HepG2 (cell line): ENCODE measurements at regions not wholly inside any gene's neighbourhood (a gene's known extent, or its start where the extent isn't known, plus 50 kb on each side); places are given as distances from the start of the nearest gene placed in this dataset.

Experiments used
- ARNTL ChIP-seq: sonication (generic); formaldehyde crosslinking; IDR thresholded peaks from 2 replicates; pipeline ENCODE4 v1.4.0; 2020; ENCODE audit warnings: mild to moderate bottlenecking, missing genetic modification reagents
- BRD4 ChIP-seq: sonication (generic); formaldehyde crosslinking; IDR thresholded peaks from 2 replicates; pipeline ENCODE4 v1.4.0; 2020; ENCODE audit warnings: missing genetic modification reagents
- CTCF ChIP-seq: sonication (generic); formaldehyde crosslinking; IDR thresholded peaks from 2 replicates; pipeline ENCODE4 v1.5.0; 2020; ENCODE audit warnings: mild to moderate bottlenecking, missing genetic modification reagents, moderate library complexity
- EEA1 ChIP-seq: sonication (generic); formaldehyde crosslinking; IDR thresholded peaks from 2 replicates; pipeline ENCODE4 v1.5.1; 2020; ENCODE audit warnings: mild to moderate bottlenecking, missing genetic modification reagents, borderline replicate concordance
- MXI1 ChIP-seq: IDR thresholded peaks from 3 replicates; pipeline ENCODE4 v1.6.1; 2012; ENCODE audit warnings: low read depth, low read length, inconsistent platforms, borderline replicate concordance
- MYC ChIP-seq: sonication (generic); formaldehyde crosslinking; IDR thresholded peaks from 2 replicates; pipeline ENCODE4 v1.9.0; 2021; ENCODE audit warnings: missing genetic modification reagents, borderline replicate concordance
- NR3C1 ChIP-seq: sonication (generic); formaldehyde crosslinking; IDR thresholded peaks from 2 replicates; pipeline ENCODE4 v1.4.0; 2020; ENCODE audit warnings: missing genetic modification reagents
- POLR2A ChIP-seq, 2 experiments: IDR thresholded peaks; 2 replicates each; pipeline ENCODE4 v1.6.1; 2011; ENCODE audit warnings: low read depth in 2 of 2, low read length in 2 of 2, mild to moderate bottlenecking in 1 of 2, moderate library complexity in 1 of 2; ENCODE audit not compliant: insufficient read depth in 1 of 2
- REST ChIP-seq, 2 experiments: IDR thresholded peaks; 2 replicates each; pipeline ENCODE4 v1.6.1; 2011 to 2012; ENCODE audit warnings: low read length in 2 of 2, borderline replicate concordance in 1 of 2, low read depth in 1 of 2, mild to moderate bottlenecking in 1 of 2, moderate library complexity in 1 of 2
- SNAI1 ChIP-seq: sonication (generic); formaldehyde crosslinking; IDR thresholded peaks from 2 replicates; pipeline ENCODE4 v1.5.0; 2020; ENCODE audit warnings: mild to moderate bottlenecking, missing genetic modification reagents, borderline replicate concordance
- ZFP41 ChIP-seq: sonication (generic); formaldehyde crosslinking; IDR thresholded peaks from 2 replicates; pipeline ENCODE4 v1.4.0; 2020; ENCODE audit warnings: mild to moderate bottlenecking, missing genetic modification reagents, borderline replicate concordance
- ZNF143 ChIP-seq: sonication (generic); formaldehyde crosslinking; IDR thresholded peaks from 2 replicates; pipeline ENCODE4 v1.4.0; 2020; ENCODE audit warnings: missing genetic modification reagents
- ZNF687 ChIP-seq: sonication (generic); formaldehyde crosslinking; IDR thresholded peaks from 2 replicates; pipeline ENCODE4 v1.5.1; 2020; ENCODE audit warnings: mild to moderate bottlenecking, missing genetic modification reagents, moderate library complexity
- ZNF704 ChIP-seq: sonication (generic); formaldehyde crosslinking; IDR thresholded peaks from 2 replicates; pipeline ENCODE4 v1.8.1; 2023; ENCODE audit warnings: mild to moderate bottlenecking, inconsistent platforms, moderate library complexity, missing genetic modification reagents, borderline replicate concordance

GRCh38 chr18:61679836-61680235 is 213.0 kb downstream of the RNF152 start:
- TF ChIP-seq ZNF143 (CRISPR knock-in tag) (no peak), EEA1 (CRISPR knock-in tag) (no peak), NR3C1 (no peak), MXI1 (no peak), MYC (CRISPR knock-in tag) (no peak), SNAI1 (CRISPR knock-in tag) (no peak), ZNF704 (CRISPR knock-in tag) (no peak), ZNF687 (CRISPR knock-in tag) (no peak), ARNTL (no peak), BRD4 (no peak), REST (IDR thresholded peaks at IDR 0.05; ENCODE audit: borderline replicate concordance in 1 of 2, low read depth in 1 of 2, low read length in 2 of 2) (no peak), ZFP41 (CRISPR knock-in tag) (no peak), POLR2A (IDR thresholded peaks at IDR 0.05; ENCODE audit: insufficient read depth in 1 of 2, low read depth in 2 of 2, low read length in 2 of 2) (no peak), CTCF (CRISPR knock-in tag) (no peak)
